ENCODE measurements at regions not wholly inside any gene's neighbourhood (a gene's known extent, or its start where the extent isn't known, plus 50 kb on each side); places are given as distances from the start of the nearest gene placed in this dataset.

GRCh38 chr10:131700506-131700905 is 200.3 kb upstream of the PPP2R2D start:
- TF ChIP-seq, protein P1, sequence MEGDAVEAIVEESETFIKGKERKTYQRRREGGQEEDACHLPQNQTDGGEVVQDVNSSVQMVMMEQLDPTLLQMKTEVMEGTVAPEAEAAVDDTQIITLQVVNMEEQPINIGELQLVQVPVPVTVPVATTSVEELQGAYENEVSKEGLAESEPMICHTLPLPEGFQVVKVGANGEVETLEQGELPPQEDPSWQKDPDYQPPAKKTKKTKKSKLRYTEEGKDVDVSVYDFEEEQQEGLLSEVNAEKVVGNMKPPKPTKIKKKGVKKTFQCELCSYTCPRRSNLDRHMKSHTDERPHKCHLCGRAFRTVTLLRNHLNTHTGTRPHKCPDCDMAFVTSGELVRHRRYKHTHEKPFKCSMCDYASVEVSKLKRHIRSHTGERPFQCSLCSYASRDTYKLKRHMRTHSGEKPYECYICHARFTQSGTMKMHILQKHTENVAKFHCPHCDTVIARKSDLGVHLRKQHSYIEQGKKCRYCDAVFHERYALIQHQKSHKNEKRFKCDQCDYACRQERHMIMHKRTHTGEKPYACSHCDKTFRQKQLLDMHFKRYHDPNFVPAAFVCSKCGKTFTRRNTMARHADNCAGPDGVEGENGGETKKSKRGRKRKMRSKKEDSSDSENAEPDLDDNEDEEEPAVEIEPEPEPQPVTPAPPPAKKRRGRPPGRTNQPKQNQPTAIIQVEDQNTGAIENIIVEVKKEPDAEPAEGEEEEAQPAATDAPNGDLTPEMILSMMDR (IDR thresholded peaks at IDR 0.05): no peak
- no peak for TF ChIP-seq POLR2A (IDR thresholded peaks at IDR 0.05)

Measured in Peyer's patch (tissue), 4 donors.